ENCODE measurements at regions not wholly inside any gene's neighbourhood (a gene's known extent, or its start where the extent isn't known, plus 50 kb on each side); places are given as distances from the start of the nearest gene placed in this dataset.

DNA sequence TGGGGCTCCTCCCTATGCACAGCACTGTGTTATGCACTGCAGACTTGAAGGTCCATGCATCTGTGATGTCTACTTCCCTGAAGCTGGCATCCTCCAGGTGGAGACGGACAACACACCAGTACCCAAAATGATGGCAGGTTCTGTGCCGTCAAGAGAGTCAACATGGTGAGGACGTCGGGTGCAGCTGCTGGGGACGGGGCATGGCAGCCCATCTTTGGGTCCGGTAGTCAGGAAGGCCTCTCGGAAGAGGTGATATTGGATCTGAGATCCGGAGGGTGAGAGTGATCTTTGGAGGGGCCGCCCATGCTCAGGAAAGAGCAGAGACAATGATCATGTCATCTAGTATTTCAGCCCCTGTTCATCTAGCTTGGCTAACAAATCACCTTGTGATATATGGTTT lies 104.1 kb downstream of the RIPK4 start:
- no peak for DNase-seq (ENCODE audit: extremely low read depth, insufficient read length)
- Histone ChIP-seq H3K36me3 (ENCODE audit: control insufficient read depth, insufficient read depth, low read length) (no peaks in the 10 kb centered on the region), H3K27me3 (replicated peaks; ENCODE audit: control insufficient read depth, insufficient read depth, low read length) (no peaks in the 10 kb centered on the region; the same call in none of the 2 replicates), H3K4me3 (replicated peaks; ENCODE audit: low read depth, low read length) (no peak overlapping the region)
- TF ChIP-seq, protein P1, sequence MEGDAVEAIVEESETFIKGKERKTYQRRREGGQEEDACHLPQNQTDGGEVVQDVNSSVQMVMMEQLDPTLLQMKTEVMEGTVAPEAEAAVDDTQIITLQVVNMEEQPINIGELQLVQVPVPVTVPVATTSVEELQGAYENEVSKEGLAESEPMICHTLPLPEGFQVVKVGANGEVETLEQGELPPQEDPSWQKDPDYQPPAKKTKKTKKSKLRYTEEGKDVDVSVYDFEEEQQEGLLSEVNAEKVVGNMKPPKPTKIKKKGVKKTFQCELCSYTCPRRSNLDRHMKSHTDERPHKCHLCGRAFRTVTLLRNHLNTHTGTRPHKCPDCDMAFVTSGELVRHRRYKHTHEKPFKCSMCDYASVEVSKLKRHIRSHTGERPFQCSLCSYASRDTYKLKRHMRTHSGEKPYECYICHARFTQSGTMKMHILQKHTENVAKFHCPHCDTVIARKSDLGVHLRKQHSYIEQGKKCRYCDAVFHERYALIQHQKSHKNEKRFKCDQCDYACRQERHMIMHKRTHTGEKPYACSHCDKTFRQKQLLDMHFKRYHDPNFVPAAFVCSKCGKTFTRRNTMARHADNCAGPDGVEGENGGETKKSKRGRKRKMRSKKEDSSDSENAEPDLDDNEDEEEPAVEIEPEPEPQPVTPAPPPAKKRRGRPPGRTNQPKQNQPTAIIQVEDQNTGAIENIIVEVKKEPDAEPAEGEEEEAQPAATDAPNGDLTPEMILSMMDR (IDR thresholded peaks at IDR 0.05; ENCODE audit: insufficient read depth, low read length, poor library complexity, severe bottlenecking), result no peak

GRCh38 chr21:41662161-41662560 lies 104.7 kb downstream of the RIPK4 start:
- no peak overlapping the region for H3K4me3 ChIP-seq (replicated peaks; ENCODE audit: low read depth, low read length)
- H3K27me3 ChIP-seq (replicated peaks; ENCODE audit: control insufficient read depth, insufficient read depth, low read length), result no peaks in the 10 kb centered on the region; the same call in none of the 2 replicates
- TF ChIP-seq, protein P1 (IDR thresholded peaks at IDR 0.05; ENCODE audit: insufficient read depth, low read length, poor library complexity, severe bottlenecking), result no peak
- no peaks in the 10 kb centered on the region for H3K36me3 ChIP-seq (ENCODE audit: control insufficient read depth, insufficient read depth, low read length)
- DNase-seq (ENCODE audit: extremely low read depth, insufficient read length), result no peak

- DNase-seq (ENCODE audit: extremely low read depth, insufficient read length), result no peak
- H3K36me3 ChIP-seq (ENCODE audit: control insufficient read depth, insufficient read depth, low read length), result no peaks in the 10 kb centered on the region
- no peak overlapping the region for H3K4me3 ChIP-seq (replicated peaks; ENCODE audit: low read depth, low read length)
- TF ChIP-seq, protein P1 (IDR thresholded peaks at IDR 0.05; ENCODE audit: insufficient read depth, low read length, poor library complexity, severe bottlenecking), result no peak
- no peaks in the 10 kb centered on the region; the same call in 1 of the 2 replicates for H3K27me3 ChIP-seq (replicated peaks; ENCODE audit: control insufficient read depth, insufficient read depth, low read length)
Observed at GRCh38 chr21:41660748-41661147, 106.1 kb downstream of the RIPK4 start.

GRCh38 chr21:41659791-41660560 lies 106.9 kb downstream of the RIPK4 start:
- Histone ChIP-seq H3K36me3 (ENCODE audit: control insufficient read depth, insufficient read depth, low read length) (no peaks in the 10 kb centered on the region), H3K27me3 (replicated peaks; ENCODE audit: control insufficient read depth, insufficient read depth, low read length) (no peaks in the 10 kb centered on the region; the same call in 1 of the 2 replicates), H3K4me3 (replicated peaks; ENCODE audit: low read depth, low read length) (no peak overlapping the region)
- TF ChIP-seq, protein P1 (IDR thresholded peaks at IDR 0.05; ENCODE audit: insufficient read depth, low read length, poor library complexity, severe bottlenecking), result peak; percentile 5
- DNase-seq (ENCODE audit: extremely low read depth, insufficient read length), result no peak

GRCh38 chr21:41656946-41657525 lies 109.8 kb downstream of the RIPK4 start:
- DNase-seq (ENCODE audit: extremely low read depth, insufficient read length), result no peak
- no peaks in the 10 kb centered on the region; the same call in 1 of the 2 replicates for H3K27me3 ChIP-seq (replicated peaks; ENCODE audit: control insufficient read depth, insufficient read depth, low read length)
- no peak overlapping the region for H3K4me3 ChIP-seq (replicated peaks; ENCODE audit: low read depth, low read length)
- H3K36me3 ChIP-seq (ENCODE audit: control insufficient read depth, insufficient read depth, low read length), result no peaks in the 10 kb centered on the region
- TF ChIP-seq, protein P1 (IDR thresholded peaks at IDR 0.05; ENCODE audit: insufficient read depth, low read length, poor library complexity, severe bottlenecking), result no peak
